HEK293T (cell line): ENCODE measurements at regions not wholly inside any gene's neighbourhood (a gene's known extent, or its start where the extent isn't known, plus 50 kb on each side); places are given as distances from the start of the nearest gene placed in this dataset.

ENCODE experiments used
- ARNT ChIP-seq: fragments of 450-650 bp; IDR thresholded peaks from 2 replicates; pipeline ENCODE4 v1.6.1; 2017; ENCODE audit warnings: mild to moderate bottlenecking
- SP1 ChIP-seq: fragments of 450-650 bp; IDR thresholded peaks from 2 replicates; pipeline ENCODE4 v1.6.1; 2017

DNA sequence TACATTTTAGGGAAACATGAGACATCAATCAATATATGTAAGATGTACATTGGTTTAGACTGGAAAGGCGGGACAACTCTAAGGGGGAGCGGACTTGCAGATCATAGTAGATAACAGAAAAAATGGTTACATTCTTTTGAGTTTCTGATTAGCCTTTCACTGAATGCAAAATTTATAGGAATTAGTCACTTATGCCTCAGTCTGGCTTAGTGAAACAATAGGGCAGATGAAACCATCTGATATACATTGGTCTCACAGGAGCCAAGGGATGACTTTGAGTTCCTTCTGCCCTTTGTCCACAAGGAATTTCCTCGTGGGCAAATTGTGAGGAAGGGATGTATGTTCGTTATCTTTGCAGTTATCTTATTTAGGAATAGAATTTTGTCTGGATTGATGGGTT lies 128.2 kb downstream of the ARSF start:
- TF ChIP-seq ARNT (no peak), SP1 (no peak)
